Nephron progenitor cell (in vitro differentiated cells): ENCODE measurements at regions not wholly inside any gene's neighbourhood (a gene's known extent, or its start where the extent isn't known, plus 50 kb on each side); places are given as distances from the start of the nearest gene placed in this dataset.

Source experiments
- DNase-seq: peaks from one replicate; pipeline ENCODE4 v3.0.0; 2021
- H3K27ac Mint-ChIP-seq: 2 replicates; pipeline ENCODE4 v1.8.0; 2021; ENCODE audit warnings: mild to moderate bottlenecking, moderate library complexity, mixed read lengths
- H3K27me3 Mint-ChIP-seq: 2 replicates; pipeline ENCODE4 v1.8.0; 2021; ENCODE audit warnings: mild to moderate bottlenecking, low read depth, mixed read lengths; ENCODE audit not compliant: poor library complexity
- H3K36me3 Mint-ChIP-seq: 2 replicates; pipeline ENCODE4 v1.8.0; 2021; ENCODE audit warnings: low read depth, mixed read lengths
- H3K4me1 Mint-ChIP-seq: 2 replicates; pipeline ENCODE4 v1.8.0; 2021; ENCODE audit warnings: mixed read lengths
- H3K4me3 Mint-ChIP-seq: 2 replicates; pipeline ENCODE4 v1.8.0; 2021; ENCODE audit warnings: mild to moderate bottlenecking, moderate library complexity, mixed read lengths
- H3K9me3 Mint-ChIP-seq: 2 replicates; pipeline ENCODE4 v1.8.0; 2021; ENCODE audit warnings: mild to moderate bottlenecking, moderate library complexity, mixed read lengths
- CTCF ChIP-seq: fragments of 200-600 bp; sonication (generic); IDR thresholded peaks from 2 replicates; pipeline ENCODE4 v1.5.0; 2021; ENCODE audit warnings: antibody characterized with exemption

GRCh38 chr4:77538574-77539157, 67.0 kb upstream of the CXCL13 start:
- no peak for DNase-seq
- peaks cover 11% of the 10 kb centered on the region for H3K9me3 Mint-ChIP-seq
- H3K4me3 Mint-ChIP-seq: no peak overlapping the region
- H3K4me1 Mint-ChIP-seq: no peaks in the 10 kb centered on the region
- H3K36me3 Mint-ChIP-seq: no peaks in the 10 kb centered on the region
- H3K27me3 Mint-ChIP-seq: peaks cover 16% of the 10 kb centered on the region
- H3K27ac Mint-ChIP-seq: no peak overlapping the region
- no peak for TF ChIP-seq CTCF
